ENCODE measurements at regions not wholly inside any gene's neighbourhood (a gene's known extent, or its start where the extent isn't known, plus 50 kb on each side); places are given as distances from the start of the nearest gene placed in this dataset.
A peak's percentile ranks its signal among the peaks of the same experiment; 100 is the strongest.

DNA sequence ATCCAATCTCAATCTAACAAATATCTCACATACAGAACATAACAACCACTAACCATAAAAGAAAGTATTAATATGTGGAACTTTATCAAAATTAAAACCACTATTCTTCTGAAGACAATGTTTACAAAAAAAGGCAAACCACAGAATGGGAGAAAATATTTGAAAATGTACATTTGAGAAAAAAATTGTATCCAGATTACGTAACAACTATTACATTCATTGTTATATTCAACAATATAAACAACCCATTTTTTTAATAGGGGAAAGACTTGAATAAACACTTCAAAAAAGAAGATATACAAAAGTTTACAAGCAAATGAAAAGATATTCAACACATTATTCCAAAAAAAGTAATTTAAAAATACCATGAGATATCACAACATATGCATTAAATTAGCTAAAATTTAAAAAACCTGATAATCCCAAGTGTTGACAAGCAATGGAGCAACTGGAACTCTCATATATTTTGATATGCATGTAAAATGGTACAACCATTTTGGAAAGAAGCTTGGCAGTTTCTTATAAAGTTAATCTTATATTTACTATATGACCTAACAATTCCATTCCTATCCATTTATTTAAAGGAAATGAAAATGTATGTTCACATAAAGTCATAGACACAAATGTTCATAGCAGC, 124.3 kb upstream of the CDYL start:
- no peak overlapping the region for H3K9ac ChIP-seq (replicated peaks; ENCODE audit: extremely low read depth, insufficient read depth, low read length)
- H3K79me2 ChIP-seq (ENCODE audit: control insufficient read depth, insufficient read depth, low read length): no peaks in the 10 kb centered on the region
- H3K4me3 ChIP-seq (replicated peaks in 1 of 3; ENCODE audit: insufficient read depth in 1 of 3, low read depth in 1 of 3, low read length in 3 of 3): no peak overlapping the region
- H3K27me3 ChIP-seq (ENCODE audit: control insufficient read depth in 2 of 2, insufficient read depth in 2 of 2, low read length in 2 of 2): no peaks in the 10 kb centered on the region
- no peak overlapping the region for H3K4me2 ChIP-seq (ENCODE audit: insufficient read depth, low read length)
- TF ChIP-seq EZH2 (IDR thresholded peaks at IDR 0.05; ENCODE audit: borderline replicate concordance, low read depth, low read length, severe bottlenecking) (no peak), CTCF (IDR thresholded peaks at IDR 0.05; ENCODE audit: extremely low read depth in 1 of 2, insufficient read depth in 1 of 2, low read depth in 1 of 2, low read length in 2 of 2) (no peak), POLR2AphosphoS5 (IDR thresholded peaks at IDR 0.05; ENCODE audit: insufficient read depth, low read depth, low read length) (no peak)
- no peak overlapping the region for H3K27ac ChIP-seq (ENCODE audit: insufficient read depth, low read depth, low read length)
- H4K20me1 ChIP-seq (replicated peaks; ENCODE audit: control insufficient read depth, extremely low read depth, insufficient read depth, low read length): no peaks in the 10 kb centered on the region
- no peaks in the 10 kb centered on the region for H3K9me1 ChIP-seq (replicated peaks; ENCODE audit: control insufficient read depth, extremely low read depth, insufficient read depth, low read length)
- CTCF ChIA-PET: interaction anchor here (1.7 kb wide), 1 partner anchor 10 kb away, joined by 3 read pairs; no protein-coding TSS in a partner anchor
- intact Hi-C loops (cut with micrococcal nuclease) (loop anchor here (2.0 kb wide), 1 partner anchor 37 kb away; no protein-coding TSS in a partner anchor), dilution Hi-C loops (cut with MboI; ENCODE audit: extremely low pct_ligation_motif_present, low sequenced_read_pairs) (no loop called here)
- H3K36me3 ChIP-seq (ENCODE audit: control insufficient read depth in 2 of 2, extremely low read depth in 1 of 2, insufficient read depth in 2 of 2, low read length in 2 of 2): no peaks in the 10 kb centered on the region
- H2AFZ ChIP-seq (ENCODE audit: low read depth, low read length): no peak overlapping the region
- FAIRE-seq (no peak), DNase-seq (ENCODE audit: low read depth, low spot score) (no peak)
- H3K4me1 ChIP-seq (ENCODE audit: control insufficient read depth, extremely low read depth, insufficient read depth, low read length): peaks cover 14% of the 10 kb centered on the region
- H3K9me3 ChIP-seq (replicated peaks; ENCODE audit: control insufficient read depth, insufficient read depth, low read length): no peaks in the 10 kb centered on the region
- POLR2A ChIA-PET: no interaction called here
- no TSS peak for BruUV-seq (replicated peaks)

- Histone ChIP-seq H3K9me3 (replicated peaks; ENCODE audit: control insufficient read depth, insufficient read depth, low read length) (no peaks in the 10 kb centered on the region), H3K4me2 (ENCODE audit: insufficient read depth, low read length) (peak overlapping the region; percentile 50), H3K4me3 (replicated peaks in 1 of 3; ENCODE audit: insufficient read depth in 1 of 3, low read depth in 1 of 3, low read length in 3 of 3) (no peak overlapping the region), H3K79me2 (ENCODE audit: control insufficient read depth, insufficient read depth, low read length) (no peaks in the 10 kb centered on the region), H3K27ac (ENCODE audit: insufficient read depth, low read depth, low read length) (peak overlapping the region; percentile 35), H3K9ac (replicated peaks; ENCODE audit: extremely low read depth, insufficient read depth, low read length) (no peak overlapping the region), H3K4me1 (ENCODE audit: control insufficient read depth, extremely low read depth, insufficient read depth, low read length) (peaks cover 14% of the 10 kb centered on the region), H2AFZ (ENCODE audit: low read depth, low read length) (no peak overlapping the region), H3K27me3 (ENCODE audit: control insufficient read depth in 2 of 2, insufficient read depth in 2 of 2, low read length in 2 of 2) (no peaks in the 10 kb centered on the region), H3K36me3 (ENCODE audit: control insufficient read depth in 2 of 2, extremely low read depth in 1 of 2, insufficient read depth in 2 of 2, low read length in 2 of 2) (no peaks in the 10 kb centered on the region), H3K9me1 (replicated peaks; ENCODE audit: control insufficient read depth, extremely low read depth, insufficient read depth, low read length) (no peaks in the 10 kb centered on the region), H4K20me1 (replicated peaks; ENCODE audit: control insufficient read depth, extremely low read depth, insufficient read depth, low read length) (no peaks in the 10 kb centered on the region)
- FAIRE-seq (peak; percentile 73), DNase-seq (ENCODE audit: low read depth, low spot score) (peak; percentile 74)
- CTCF ChIA-PET: interaction anchor here (1.3 kb wide), 1 partner anchor 26 kb away, joined by 3 read pairs; no protein-coding TSS in a partner anchor
- POLR2A ChIA-PET: no interaction called here
- dilution Hi-C loops (cut with MboI; ENCODE audit: extremely low pct_ligation_motif_present, low sequenced_read_pairs): no loop called here
- intact Hi-C loops (cut with micrococcal nuclease): loop anchor here (2.0 to 5.0 kb wide), 2 partner anchors 39 to 83 kb away; no protein-coding TSS in a partner anchor
- no TSS peak for BruUV-seq (replicated peaks)
- TF ChIP-seq EZH2 (IDR thresholded peaks at IDR 0.05; ENCODE audit: borderline replicate concordance, low read depth, low read length, severe bottlenecking) (no peak), CTCF (IDR thresholded peaks at IDR 0.05; ENCODE audit: extremely low read depth in 1 of 2, insufficient read depth in 1 of 2, low read depth in 1 of 2, low read length in 2 of 2) (no peak), POLR2A (IDR thresholded peaks at IDR 0.05; ENCODE audit: low read depth, low read length) (no peak), MAX (IDR thresholded peaks at IDR 0.05; ENCODE audit: insufficient read depth, insufficient read length) (no peak), FOS (IDR thresholded peaks at IDR 0.05; ENCODE audit: borderline replicate concordance, insufficient read depth, low read length) (peak; percentile 73), GATA2 (IDR thresholded peaks at IDR 0.05; ENCODE audit: insufficient read depth, insufficient read length, low read depth, low read length) (peak; percentile 28), MYC (IDR thresholded peaks at IDR 0.05; ENCODE audit: low read depth, low read length) (no peak), POLR2AphosphoS5 (IDR thresholded peaks at IDR 0.05; ENCODE audit: insufficient read depth, low read depth, low read length) (no peak), JUN (IDR thresholded peaks at IDR 0.05; ENCODE audit: borderline replicate concordance, insufficient read depth, insufficient read length, low read depth) (peak; percentile 94)
These were observed 126.5 kb upstream of the CDYL start for GRCh38 chr6:4649728-4650127.
